ENCODE measurements at regions not wholly inside any gene's neighbourhood (a gene's known extent, or its start where the extent isn't known, plus 50 kb on each side); places are given as distances from the start of the nearest gene placed in this dataset.

GRCh38 chr5:56624751-56625150, 190.6 kb upstream of the MAP3K1 start:
- Histone ChIP-seq H3K36me3 (no peaks in the 10 kb centered on the region), H3K9me3 (peaks cover 0 to 4% (median 0%) of the 10 kb centered on the region in 4 donors), H3K4me3 (no peak overlapping the region), H3K4me1 (no peaks in the 10 kb centered on the region), H3K27ac (no peak overlapping the region), H3K27me3 (no peaks in the 10 kb centered on the region)
- DNase-seq (no peak), ATAC-seq (ENCODE audit: low FRiP score in 2 of 2) (no peak)
- WGBS, 2 donors, result 79 to 83% methylated on average over 1 of the region's 1 CpG
- TF ChIP-seq POLR2A (IDR thresholded peaks at IDR 0.05) (no peak), EP300 (IDR thresholded peaks at IDR 0.05) (no peak), POLR2AphosphoS5 (IDR thresholded peaks at IDR 0.05) (no peak), CTCF (IDR thresholded peaks at IDR 0.05) (no peak)

GRCh38 chr5:56622141-56622540, 193.2 kb upstream of the MAP3K1 start:
- DNase-seq (no peak), ATAC-seq (ENCODE audit: low FRiP score in 2 of 2) (no peak)
- Histone ChIP-seq H3K4me3 (no peak overlapping the region), H3K9me3 (peaks cover 0 to 15% (median 9%) of the 10 kb centered on the region in 4 donors), H3K36me3 (no peaks in the 10 kb centered on the region), H3K27ac (no peak overlapping the region), H3K27me3 (no peaks in the 10 kb centered on the region), H3K4me1 (no peaks in the 10 kb centered on the region)
- 90 to 92% methylated on average over 2 of the region's 2 CpGs for WGBS, 2 donors
- no peak for TF ChIP-seq CTCF (IDR thresholded peaks at IDR 0.05)
- no peak for TF ChIP-seq EP300 (IDR thresholded peaks at IDR 0.05)
- TF ChIP-seq POLR2AphosphoS5 (IDR thresholded peaks at IDR 0.05), result no peak
- TF ChIP-seq POLR2A (IDR thresholded peaks at IDR 0.05), result no peak

- Histone ChIP-seq H3K36me3 (no peaks in the 10 kb centered on the region), H3K4me1 (peaks cover 3 to 8% (median 6%) of the 10 kb centered on the region in 4 donors), H3K9me3 (peaks cover 0 to 15% (median 9%) of the 10 kb centered on the region in 4 donors), H3K27ac (no peak overlapping the region), H3K4me3 (no peak overlapping the region), H3K27me3 (no peaks in the 10 kb centered on the region)
- 92 to 99% methylated on average over 3 of the region's 3 CpGs for WGBS, 2 donors
- no peak for TF ChIP-seq EP300 (IDR thresholded peaks at IDR 0.05)
- TF ChIP-seq CTCF (IDR thresholded peaks at IDR 0.05), result no peak
- TF ChIP-seq POLR2AphosphoS5 (IDR thresholded peaks at IDR 0.05), result no peak
- no peak for TF ChIP-seq POLR2A (IDR thresholded peaks at IDR 0.05)
- DNase-seq (no peak), ATAC-seq (ENCODE audit: low FRiP score in 2 of 2) (no peak)
These were observed 194.3 kb upstream of the MAP3K1 start for GRCh38 chr5:56620903-56621677.

- H3K36me3 ChIP-seq, result no peaks in the 10 kb centered on the region
- DNase-seq, result no peak
- WGBS, 2 donors, result 88 to 95% methylated on average over 4 of the region's 4 CpGs
- peaks cover 0 to 15% (median 9%) of the 10 kb centered on the region in 4 donors for H3K9me3 ChIP-seq
- H3K27me3 ChIP-seq, result no peaks in the 10 kb centered on the region
- no peak overlapping the region for H3K4me3 ChIP-seq
- TF ChIP-seq POLR2A (IDR thresholded peaks at IDR 0.05) (no peak), POLR2AphosphoS5 (IDR thresholded peaks at IDR 0.05) (no peak), CTCF (IDR thresholded peaks at IDR 0.05) (no peak), EP300 (IDR thresholded peaks at IDR 0.05) (no peak)
- no peak overlapping the region for H3K27ac ChIP-seq
- peaks cover 10 to 18% (median 17%) of the 10 kb centered on the region in 4 donors for H3K4me1 ChIP-seq
- ATAC-seq (ENCODE audit: low FRiP score in 2 of 2), result no peak
These were observed 197.4 kb upstream of the MAP3K1 start for GRCh38 chr5:56617998-56618397.

Data from upper lobe of left lung (tissue), 6 donors.